A204.1 (cell line): ENCODE measurements at regions not wholly inside any gene's neighbourhood (a gene's known extent, or its start where the extent isn't known, plus 50 kb on each side); places are given as distances from the start of the nearest gene placed in this dataset.
"Not testable (repeated sequence)": the region's sequence is repeated elsewhere in the genome, so short reads cannot be mapped to it uniquely, and the experiment has no call there.

ENCODE experiments used
- FAIRE-seq: peaks from 2 replicates; lab custom pipeline; 2012; peaks lifted over from hg19 to GRCh38; lab: Jason Lieb, UNC

DNA sequence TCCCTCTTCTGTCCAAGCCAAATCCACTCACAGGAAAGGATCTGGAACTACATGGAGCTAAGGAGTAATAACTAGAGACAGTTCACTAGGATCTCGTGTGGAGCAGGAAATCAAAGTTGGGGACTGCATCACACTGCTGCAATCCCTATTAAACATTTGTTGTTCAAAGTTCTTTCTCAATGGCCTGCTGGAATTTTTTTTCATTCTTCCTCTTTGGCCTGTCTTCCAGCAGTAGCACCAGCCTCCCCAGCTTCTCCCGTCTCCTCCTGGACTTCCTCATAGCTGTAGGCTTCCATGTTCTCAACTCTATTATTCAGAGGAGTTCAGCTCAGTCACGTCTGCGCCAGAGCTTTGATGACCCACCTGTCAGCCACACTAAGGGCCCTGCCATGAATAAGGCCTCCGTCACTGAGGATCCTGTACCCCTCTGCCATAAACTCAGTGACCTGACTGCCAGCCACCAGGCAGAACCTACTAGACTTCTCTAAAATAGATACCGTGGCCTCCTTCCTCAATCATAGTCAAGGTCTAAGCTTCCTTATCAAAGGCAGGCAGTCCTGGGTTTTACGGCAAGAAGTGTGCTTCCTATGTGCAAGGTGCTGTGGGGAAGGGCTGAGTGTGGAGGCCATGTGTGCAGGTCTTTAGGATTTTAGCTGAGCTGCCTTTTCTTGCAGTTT lies 60.9 kb upstream of the PLGLB2 start:
- FAIRE-seq: not testable (repeated sequence)

DNA sequence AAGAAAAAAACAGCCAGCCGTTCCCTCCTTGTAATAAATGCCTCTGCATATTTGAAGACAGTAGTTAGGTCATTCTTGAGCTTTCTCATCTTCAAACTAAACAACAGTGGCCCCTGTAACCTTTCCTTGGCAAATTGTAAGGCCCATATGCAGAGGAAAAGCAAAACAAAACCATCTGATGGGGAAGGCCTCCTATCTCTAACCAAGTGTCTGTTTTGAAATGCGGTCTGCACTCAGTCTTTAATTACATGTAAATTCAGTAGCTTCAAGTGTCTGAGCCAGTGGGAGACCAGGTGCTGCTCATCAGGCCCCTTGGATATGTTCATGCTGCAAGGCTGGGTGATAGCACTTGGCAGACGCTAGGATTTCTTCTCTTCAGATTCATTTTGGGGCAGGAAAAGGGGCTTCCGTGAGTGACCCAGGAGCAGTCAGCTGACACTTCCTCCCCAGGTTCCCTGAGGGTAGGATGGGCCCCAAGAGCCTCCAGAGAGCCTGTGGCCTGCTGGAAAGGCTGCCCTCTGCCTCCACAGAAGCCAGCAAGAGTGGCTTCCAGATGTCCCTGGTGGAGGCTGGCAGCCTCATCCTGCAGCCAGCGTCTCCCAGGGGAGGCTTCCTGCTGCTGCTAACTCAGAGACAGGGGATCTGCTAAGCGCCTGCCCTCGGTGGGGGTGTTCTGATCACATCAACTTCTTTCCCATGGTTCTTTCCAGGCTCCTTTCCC lies 60.2 kb upstream of the PLGLB2 start:
- not testable (repeated sequence) for FAIRE-seq

DNA sequence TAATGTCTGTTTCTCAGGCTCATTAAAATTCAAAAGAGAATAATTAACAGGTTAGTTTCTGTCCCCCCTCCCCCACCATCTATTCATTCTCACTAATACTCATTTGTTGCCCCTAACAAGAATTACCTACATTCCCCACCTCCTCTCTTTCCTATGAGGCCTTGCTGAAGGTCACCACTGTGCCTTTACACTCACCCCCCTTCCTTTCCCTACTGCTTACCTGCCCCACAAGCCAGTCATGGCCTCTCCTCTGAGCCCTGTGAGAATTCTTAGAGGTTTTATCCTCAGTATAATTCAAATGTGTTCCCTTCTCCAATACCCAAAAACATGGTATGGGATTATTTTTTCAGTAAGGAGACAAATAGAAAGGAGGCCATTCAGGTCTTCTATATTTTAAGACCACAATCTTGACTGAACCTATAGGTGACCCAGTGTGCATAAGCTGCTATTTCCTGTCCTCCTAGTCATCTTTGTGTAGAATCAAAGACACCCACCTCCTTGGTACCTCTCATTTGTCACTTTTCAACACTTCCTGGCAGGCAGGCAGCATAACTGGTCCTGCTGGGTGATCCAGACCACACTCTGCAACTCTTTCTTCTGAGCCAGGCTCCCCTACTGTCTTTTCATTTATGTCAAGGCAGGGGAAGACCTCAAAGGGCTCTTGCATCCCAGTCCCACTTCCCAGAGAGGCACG lies 55.8 kb upstream of the PLGLB2 start:
- FAIRE-seq: not testable (repeated sequence)

GRCh38 chr2:87692914-87693313 lies 55.0 kb upstream of the PLGLB2 start:
- FAIRE-seq: not testable (repeated sequence)

GRCh38 chr2:87693882-87694281 lies 54.0 kb upstream of the PLGLB2 start:
- not testable (repeated sequence) for FAIRE-seq

- not testable (repeated sequence) for FAIRE-seq
These were observed 52.1 kb upstream of the PLGLB2 start for GRCh38 chr2:87695596-87696323.
